ENCODE measurements at regions not wholly inside any gene's neighbourhood (a gene's known extent, or its start where the extent isn't known, plus 50 kb on each side); places are given as distances from the start of the nearest gene placed in this dataset.

DNA sequence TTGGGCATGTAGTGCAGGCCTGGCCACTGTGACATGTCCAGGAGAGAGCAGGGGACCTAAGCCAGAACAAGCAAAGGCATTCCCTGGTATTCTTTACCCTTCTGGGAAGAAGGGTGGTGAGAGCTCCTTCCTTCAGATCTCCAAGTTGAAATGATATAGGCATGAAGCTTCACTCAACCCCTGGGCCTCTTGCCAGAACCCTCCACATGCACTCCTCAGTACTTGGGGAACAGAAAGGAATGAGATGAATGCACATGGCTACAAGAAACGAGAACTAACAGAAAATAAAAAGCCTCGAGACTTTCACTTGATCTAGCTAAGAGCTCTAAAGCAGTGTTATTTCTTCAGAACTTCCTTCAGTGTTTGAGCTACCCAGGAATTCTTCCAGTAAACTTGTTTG is 262.2 kb downstream of the ETV1 start:
- no peak for TF ChIP-seq POLR2A (IDR thresholded peaks at IDR 0.05)
- TF ChIP-seq, protein P1, sequence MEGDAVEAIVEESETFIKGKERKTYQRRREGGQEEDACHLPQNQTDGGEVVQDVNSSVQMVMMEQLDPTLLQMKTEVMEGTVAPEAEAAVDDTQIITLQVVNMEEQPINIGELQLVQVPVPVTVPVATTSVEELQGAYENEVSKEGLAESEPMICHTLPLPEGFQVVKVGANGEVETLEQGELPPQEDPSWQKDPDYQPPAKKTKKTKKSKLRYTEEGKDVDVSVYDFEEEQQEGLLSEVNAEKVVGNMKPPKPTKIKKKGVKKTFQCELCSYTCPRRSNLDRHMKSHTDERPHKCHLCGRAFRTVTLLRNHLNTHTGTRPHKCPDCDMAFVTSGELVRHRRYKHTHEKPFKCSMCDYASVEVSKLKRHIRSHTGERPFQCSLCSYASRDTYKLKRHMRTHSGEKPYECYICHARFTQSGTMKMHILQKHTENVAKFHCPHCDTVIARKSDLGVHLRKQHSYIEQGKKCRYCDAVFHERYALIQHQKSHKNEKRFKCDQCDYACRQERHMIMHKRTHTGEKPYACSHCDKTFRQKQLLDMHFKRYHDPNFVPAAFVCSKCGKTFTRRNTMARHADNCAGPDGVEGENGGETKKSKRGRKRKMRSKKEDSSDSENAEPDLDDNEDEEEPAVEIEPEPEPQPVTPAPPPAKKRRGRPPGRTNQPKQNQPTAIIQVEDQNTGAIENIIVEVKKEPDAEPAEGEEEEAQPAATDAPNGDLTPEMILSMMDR (IDR thresholded peaks at IDR 0.05), result no peak
